K562 (cell line): ENCODE measurements at regions not wholly inside any gene's neighbourhood (a gene's known extent, or its start where the extent isn't known, plus 50 kb on each side); places are given as distances from the start of the nearest gene placed in this dataset.

Source experiments
- ATAC-seq: fragments of 200-7000 bp; cut with Tn5 transposase; 3 replicates; pipeline ENCODE4 v1.9.1; 2020; ENCODE audit warnings: moderate library complexity
- BruUV-seq: library from RNA; stranded (reverse); fragments of 400-500 nt; replicated peaks from 2 replicates; lab custom pipeline; 2021; lab: Mats Ljungman, UMichigan
- CTCF ChIA-PET: fragments of 300-600 bp; formaldehyde crosslinking; extraction: SDS; loops from one replicate; lab custom pipeline; 2021; ENCODE audit warnings: low intra/inter-chr PET ratio; lab: Yijun Ruan, JAX
- POLR2A ChIA-PET: fragments of 300-600, 350-650 bp; sonication (Branson Sonifier 250); formaldehyde crosslinking; extraction: SDS; loops from one replicate; lab custom pipeline; 2021; ENCODE audit warnings: antibody characterized with exemption, inconsistent platforms; lab: Yijun Ruan, JAX
- DNase-seq, 4 experiments: peaks; one replicate each; pipeline versions ENCODE4 v3.0.0 to v3.0.0-alpha.2; 2011 to 2018; ENCODE audit warnings: low spot score in 3 of 4, mixed read lengths in 3 of 4; ENCODE audit errors: extremely low read depth in 1 of 4
- FAIRE-seq: peaks from 2 replicates; lab custom pipeline; 2011; peaks lifted over from hg19 to GRCh38; lab: Jason Lieb, UNC
- H2AFZ ChIP-seq: 2 replicates; pipeline ENCODE4 v1.6.0; 2011; ENCODE audit warnings: low read depth, low read length, control low read depth, inconsistent platforms
- H3K27ac ChIP-seq: fragments of 200-600 bp; 3 replicates; pipeline ENCODE4 v1.8.0; 2011; ENCODE audit warnings: low read depth, mild to moderate bottlenecking, control low read depth, inconsistent platforms, low read length, moderate library complexity, mixed read lengths; ENCODE audit errors: extremely low read depth
- H3K27me3 ChIP-seq, 2 experiments: fragments of 300-600 bp in 1 of 2; 2 replicates in 1 of 2; 3 replicates in 1 of 2; pipeline versions ENCODE4 v1.6.0 to v1.8.0; 2011; ENCODE audit warnings: inconsistent platforms in 2 of 2, low read length in 2 of 2, mild to moderate bottlenecking in 1 of 2, mixed read lengths in 1 of 2, moderate library complexity in 1 of 2; ENCODE audit not compliant: control insufficient read depth in 2 of 2, insufficient read depth in 2 of 2
- H3K36me3 ChIP-seq: fragments of 300-600 bp; 3 replicates; pipeline ENCODE4 v1.8.0; 2011; ENCODE audit warnings: mild to moderate bottlenecking, low read length, inconsistent platforms; ENCODE audit not compliant: control insufficient read depth, insufficient read depth
- H3K4me1 ChIP-seq, 2 experiments: fragments of 200-600 bp in 1 of 2; replicated peaks in 1 of 2; 2 replicates in 1 of 2; 3 replicates in 1 of 2; pipeline versions ENCODE4 v1.5.1 to v1.8.0; 2011; ENCODE audit warnings: inconsistent platforms in 2 of 2, low read length in 2 of 2, mild to moderate bottlenecking in 1 of 2, mixed read lengths in 1 of 2, moderate library complexity in 1 of 2; ENCODE audit not compliant: control insufficient read depth in 2 of 2, insufficient read depth in 2 of 2
- H3K4me2 ChIP-seq: 2 replicates; pipeline ENCODE4 v1.6.1; 2011; ENCODE audit warnings: low read length, control low read depth, inconsistent platforms, mixed read lengths; ENCODE audit not compliant: insufficient read depth
- H3K4me3 ChIP-seq: fragments of 200-600 bp; sonication (generic), shearing (Covaris generic); 2 replicates; pipeline ENCODE4 v1.5.1; 2016; ENCODE audit warnings: control low read depth, inconsistent platforms
- H3K79me2 ChIP-seq: fragments of 200-600 bp; 3 replicates; pipeline ENCODE4 v1.8.0; 2011; ENCODE audit warnings: low read length, inconsistent platforms; ENCODE audit not compliant: control insufficient read depth, insufficient read depth
- H3K9ac ChIP-seq, 2 experiments: 2 replicates each; pipeline versions ENCODE4 v1.6.0 to v1.6.1; 2011; ENCODE audit warnings: low read depth in 2 of 2, low read length in 2 of 2, control low read depth in 1 of 2, inconsistent platforms in 1 of 2, mild to moderate bottlenecking in 1 of 2, mixed read lengths in 1 of 2; ENCODE audit not compliant: insufficient read depth in 1 of 2
- H3K9me1 ChIP-seq: one replicate; pipeline ENCODE4 v1.6.0; 2011; ENCODE audit warnings: inconsistent platforms, mild to moderate bottlenecking, low read length, moderate library complexity; ENCODE audit not compliant: control insufficient read depth, insufficient read depth
- H3K9me3 ChIP-seq: replicated peaks from 2 replicates; pipeline ENCODE4 v1.5.1; 2011; ENCODE audit warnings: low read depth, low read length, inconsistent platforms; ENCODE audit not compliant: control insufficient read depth, insufficient read depth
- H4K20me1 ChIP-seq: replicated peaks from 2 replicates; pipeline ENCODE4 v1.6.1; 2011; ENCODE audit warnings: low read length, inconsistent platforms, mixed read lengths; ENCODE audit not compliant: control insufficient read depth, insufficient read depth
- BHLHE40 ChIP-seq: IDR thresholded peaks from 2 replicates; pipeline ENCODE4 v1.6.1; 2011; ENCODE audit warnings: low read length, improper control_type of control experiment
- BRF2 ChIP-seq: IDR thresholded peaks from 3 replicates; pipeline ENCODE4 v1.6.1; 2011; ENCODE audit warnings: borderline replicate concordance, mild to moderate bottlenecking; ENCODE audit not compliant: insufficient read length, insufficient read depth
- HMBOX1 ChIP-seq: sonication (generic); IDR thresholded peaks from 2 replicates; pipeline ENCODE4 v1.6.1; 2016
- IRF9 ChIP-seq: fragments of 450-650 bp; IDR thresholded peaks from 2 replicates; pipeline ENCODE4 v1.6.1; 2016; ENCODE audit warnings: missing biosample characterization, missing genetic modification characterization
- POLR3G ChIP-seq: IDR thresholded peaks from 2 replicates; pipeline ENCODE4 v1.6.1; 2011; ENCODE audit not compliant: insufficient read length, insufficient replicate concordance; ENCODE audit errors: extremely low read depth
- PPARD ChIP-seq: fragments of 250-450 bp; sonication (Bioruptor Pico); IDR thresholded peaks from 2 replicates; pipeline ENCODE4 v1.8.0; 2022; ENCODE audit warnings: inconsistent platforms, mild to moderate bottlenecking, moderate library complexity
- ZKSCAN3 ChIP-seq: fragments of 250-450 bp; sonication (Bioruptor Pico); IDR thresholded peaks from 2 replicates; pipeline ENCODE4 v1.4.0; 2020
- ZNF551 ChIP-seq: fragments of 250-450 bp; sonication (Bioruptor Pico); IDR thresholded peaks from 2 replicates; pipeline ENCODE4 v1.5.0; 2021; ENCODE audit warnings: mild to moderate bottlenecking, moderate library complexity
- WGBS: fragments of 100-300 bp; shearing (Covaris generic); methylation state at CpG from one replicate; pipeline ENCODE4 v1.1.6; 2016; ENCODE audit warnings: low coverage, mixed read lengths; ENCODE audit not compliant: insufficient coverage; ENCODE audit errors: missing lambda C conversion rate; 5-methylcytosine and 5-hydroxymethylcytosine counted together
- in situ Hi-C: fragments of 300-500 bp; cut with MboI; formaldehyde crosslinking; loops from 4 replicates; pipeline ENCODE4 v1.15.0; 2018; ENCODE audit warnings: inconsistent platforms, mixed read lengths
- intact Hi-C: fragments of 100-400 bp; cut with micrococcal nuclease; formaldehyde crosslinking; loops from 2 replicates; pipeline ENCODE4 v1.14.2; 2022

- no peaks in the 10 kb centered on the region for H4K20me1 ChIP-seq
- no peaks in the 10 kb centered on the region for H3K79me2 ChIP-seq
- DNase-seq (no peak), FAIRE-seq (no peak)
- CTCF ChIA-PET: no interaction called here
- no peaks in the 10 kb centered on the region for H3K9me3 ChIP-seq
- H3K9me1 ChIP-seq: no peaks in the 10 kb centered on the region
- H3K27ac ChIP-seq: no peak overlapping the region
- in situ Hi-C loops: no loop called here
- no peak for TF ChIP-seq IRF9
- TF ChIP-seq, all 486 proteins: peak for 0
- ATAC-seq: no peak
- no peaks in the 10 kb centered on the region for H3K36me3 ChIP-seq
- intact Hi-C loops: no loop called here
- peak overlapping the region; percentile 62 for H2AFZ ChIP-seq
- no peak overlapping the region for H3K9ac ChIP-seq
- POLR2A ChIA-PET: no interaction called here
- H3K4me1 ChIP-seq: 0 out of 5 replicates have a peak, but pooled peaks cover 0 to 2% of the 10 kb centered on the region in 2 experiments
- no peaks in the 10 kb centered on the region for H3K27me3 ChIP-seq
- BruUV-seq: no TSS peak
- WGBS: 27% methylated on average over 4 of the region's 4 CpGs
- no peak overlapping the region for H3K4me2 ChIP-seq
- no peak overlapping the region for H3K4me3 ChIP-seq
Measured at GRCh38 chr5:126364206-126364902, 58.9 kb upstream of the GRAMD2B start.

GRCh38 chr5:126365446-126366198 lies 57.6 kb upstream of the GRAMD2B start:
- no peaks in the 10 kb centered on the region for H4K20me1 ChIP-seq
- POLR2A ChIA-PET: interaction anchor here (0.7 kb wide), 1 partner anchor 14 kb away, joined by 4 read pairs; no protein-coding TSS in a partner anchor
- H3K4me2 ChIP-seq: no peak overlapping the region
- no peaks in the 10 kb centered on the region for H3K79me2 ChIP-seq
- intact Hi-C loops: no loop called here
- no TSS peak for BruUV-seq
- CTCF ChIA-PET: no interaction called here
- no peaks in the 10 kb centered on the region; a peak in 1 of 5 replicates for H3K4me1 ChIP-seq
- H3K9me1 ChIP-seq: no peaks in the 10 kb centered on the region
- no peaks in the 10 kb centered on the region for H3K27me3 ChIP-seq
- no peak overlapping the region for H2AFZ ChIP-seq
- ATAC-seq: no peak
- TF ChIP-seq ZKSCAN3 (CRISPR knock-in tag) (no peak), BRF2 (no peak), BHLHE40 (peak; percentile 40; the same call in 1 of the 2 replicates), PPARD (CRISPR knock-in tag) (no peak), ZNF551 (CRISPR knock-in tag) (no peak), POLR3G (no peak), HMBOX1 (no peak)
- TF ChIP-seq, all 486 proteins: peak for 1
- Histone ChIP-seq H3K27ac (no peak overlapping the region), H3K9me3 (no peaks in the 10 kb centered on the region), H3K9ac (no peak overlapping the region), H3K4me3 (no peak overlapping the region), H3K36me3 (no peaks in the 10 kb centered on the region)
- no peak for DNase-seq
- in situ Hi-C loops: no loop called here
- FAIRE-seq: no peak
- 9% methylated on average over 5 of the region's 5 CpGs for WGBS
